OCI-LY7 (cell line): ENCODE measurements at regions not wholly inside any gene's neighbourhood (a gene's known extent, or its start where the extent isn't known, plus 50 kb on each side); places are given as distances from the start of the nearest gene placed in this dataset.

ENCODE experiments used
- BruUV-seq: library from RNA; stranded (reverse); fragments of 400-500 nt; replicated peaks from 2 replicates; lab custom pipeline; 2021; lab: Mats Ljungman, UMichigan
- CTCF ChIA-PET: fragments of 300-600 bp; sonication (Branson Sonifier 250); formaldehyde crosslinking; loops from one replicate; lab custom pipeline; 2022; ENCODE audit warnings: antibody characterized with exemption; ENCODE audit not compliant: unreplicated experiment; lab: Charles Lee
- POLR2A ChIA-PET: fragments of 300-600 bp; sonication (Branson Sonifier 250); formaldehyde crosslinking; loops from one replicate; lab custom pipeline; 2022; ENCODE audit warnings: antibody characterized with exemption; lab: Charles Lee
- DNase-seq: peaks from one replicate; pipeline ENCODE4 v3.0.0-alpha.2; 2015; ENCODE audit warnings: low spot score
- H2AFZ ChIP-seq: fragments of 200-600 bp; sonication (generic), shearing (Covaris generic); 2 replicates; pipeline ENCODE4 v1.6.1; 2014; ENCODE audit warnings: mild to moderate bottlenecking, antibody characterized with exemption, low read length, moderate library complexity
- H3K27ac ChIP-seq: fragments of 200-600 bp; sonication (generic); 2 replicates; pipeline ENCODE4 v1.5.1; 2014; ENCODE audit warnings: mixed run types, low read depth, mild to moderate bottlenecking, moderate library complexity, low read length, inconsistent platforms; ENCODE audit not compliant: poor library complexity, severe bottlenecking
- H3K36me3 ChIP-seq: fragments of 200-600 bp; sonication (generic); 2 replicates; pipeline ENCODE4 v1.6.1; 2014; ENCODE audit warnings: mild to moderate bottlenecking, antibody characterized with exemption, low read length, moderate library complexity, mixed read lengths; ENCODE audit not compliant: insufficient read depth
- H3K4me1 ChIP-seq: fragments of 200-600 bp; sonication (generic); 2 replicates; pipeline ENCODE4 v1.5.1; 2014; ENCODE audit warnings: mild to moderate bottlenecking, low read length; ENCODE audit not compliant: insufficient read depth, poor library complexity, severe bottlenecking
- H3K4me2 ChIP-seq: fragments of 200-600 bp; sonication (generic); 2 replicates; pipeline ENCODE4 v1.6.1; 2014; ENCODE audit warnings: mild to moderate bottlenecking, low read length
- H3K4me3 ChIP-seq: fragments of 200-600 bp; sonication (generic); 2 replicates; pipeline ENCODE4 v1.5.1; 2014; ENCODE audit warnings: mild to moderate bottlenecking, low read depth, low read length; ENCODE audit not compliant: poor library complexity, severe bottlenecking
- H3K79me2 ChIP-seq: fragments of 200-600 bp; sonication (generic); 2 replicates; pipeline ENCODE4 v1.6.1; 2016; ENCODE audit warnings: low read depth, mild to moderate bottlenecking, low read length, moderate library complexity, mixed read lengths; ENCODE audit not compliant: insufficient read depth
- H3K9me2 ChIP-seq: fragments of 200-600 bp; sonication (generic); 2 replicates; pipeline ENCODE4 v1.6.1; 2016; ENCODE audit warnings: mild to moderate bottlenecking, low read length, mixed read lengths; ENCODE audit not compliant: insufficient read depth
- H3K9me3 ChIP-seq: fragments of 200-600 bp; sonication (generic); 2 replicates; pipeline ENCODE4 v1.6.1; 2014; ENCODE audit warnings: mild to moderate bottlenecking, mixed run types, low read length, mixed read lengths
- H4K20me1 ChIP-seq: fragments of 200-600 bp; sonication (generic); 2 replicates; pipeline ENCODE4 v1.6.1; 2014; ENCODE audit warnings: mild to moderate bottlenecking, antibody characterized with exemption, low read length, moderate library complexity, mixed read lengths; ENCODE audit not compliant: insufficient read depth
- EZH2phosphoT487 ChIP-seq: fragments of 200-600 bp; sonication (generic); IDR thresholded peaks from 2 replicates; pipeline ENCODE4 v1.6.1; 2018; ENCODE audit warnings: low read depth, borderline replicate concordance, mild to moderate bottlenecking, mixed run types, antibody characterized with exemption, low read length, moderate library complexity, mixed read lengths
- intact Hi-C: fragments of 100-400 bp; cut with micrococcal nuclease; formaldehyde crosslinking; loops from one replicate; pipeline ENCODE4 v1.10.0; 2022; ENCODE audit not compliant: unreplicated experiment
- TF ChIP-seq, protein P1 (sequence below): fragments of 200-600 bp; sonication (generic); conservative IDR thresholded peaks from 2 replicates; pipeline ENCODE4 v1.5.1; 2014; ENCODE audit warnings: mild to moderate bottlenecking, antibody characterized with exemption, low read length, moderate library complexity, mixed read lengths

DNA sequence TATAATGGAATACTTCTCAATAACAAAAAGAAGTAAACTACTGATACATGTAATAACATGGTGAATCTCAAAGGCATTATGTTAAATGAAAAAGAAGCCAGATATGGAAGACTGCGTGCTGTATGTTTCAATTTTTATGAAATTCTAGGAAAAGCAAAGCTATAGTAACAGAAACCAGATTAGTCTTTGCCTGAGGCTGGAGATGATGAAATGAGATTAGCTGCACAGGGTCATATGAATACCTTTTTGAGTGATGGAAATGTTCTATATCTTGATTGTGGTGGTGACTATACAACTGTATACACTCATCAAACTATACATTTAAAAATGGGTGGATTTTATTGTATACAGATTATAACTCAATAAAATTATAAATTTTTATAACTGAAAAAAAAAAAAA, 113.5 kb downstream of the TMEM30B start:
- Histone ChIP-seq H3K4me1 (no peaks in the 10 kb centered on the region), H3K36me3 (no peaks in the 10 kb centered on the region), H3K4me3 (no peak overlapping the region), H3K9me3 (no peaks in the 10 kb centered on the region), H3K9me2 (no peaks in the 10 kb centered on the region), H3K4me2 (no peak overlapping the region), H4K20me1 (no peaks in the 10 kb centered on the region), H2AFZ (no peak overlapping the region), H3K79me2 (no peaks in the 10 kb centered on the region), H3K27ac (no peak overlapping the region)
- no TSS peak for BruUV-seq
- intact Hi-C loops, result no loop called here
- ChIA-PET CTCF (no interaction called here), POLR2A (interaction anchor here (0.7 to 0.8 kb wide), 2 partner anchors 11 to 676 kb away, joined by 3 to 4 read pairs; no protein-coding TSS in a partner anchor)
- DNase-seq, result no peak
- TF ChIP-seq, protein P1, sequence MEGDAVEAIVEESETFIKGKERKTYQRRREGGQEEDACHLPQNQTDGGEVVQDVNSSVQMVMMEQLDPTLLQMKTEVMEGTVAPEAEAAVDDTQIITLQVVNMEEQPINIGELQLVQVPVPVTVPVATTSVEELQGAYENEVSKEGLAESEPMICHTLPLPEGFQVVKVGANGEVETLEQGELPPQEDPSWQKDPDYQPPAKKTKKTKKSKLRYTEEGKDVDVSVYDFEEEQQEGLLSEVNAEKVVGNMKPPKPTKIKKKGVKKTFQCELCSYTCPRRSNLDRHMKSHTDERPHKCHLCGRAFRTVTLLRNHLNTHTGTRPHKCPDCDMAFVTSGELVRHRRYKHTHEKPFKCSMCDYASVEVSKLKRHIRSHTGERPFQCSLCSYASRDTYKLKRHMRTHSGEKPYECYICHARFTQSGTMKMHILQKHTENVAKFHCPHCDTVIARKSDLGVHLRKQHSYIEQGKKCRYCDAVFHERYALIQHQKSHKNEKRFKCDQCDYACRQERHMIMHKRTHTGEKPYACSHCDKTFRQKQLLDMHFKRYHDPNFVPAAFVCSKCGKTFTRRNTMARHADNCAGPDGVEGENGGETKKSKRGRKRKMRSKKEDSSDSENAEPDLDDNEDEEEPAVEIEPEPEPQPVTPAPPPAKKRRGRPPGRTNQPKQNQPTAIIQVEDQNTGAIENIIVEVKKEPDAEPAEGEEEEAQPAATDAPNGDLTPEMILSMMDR, result no peak
- no peak for TF ChIP-seq EZH2phosphoT487

DNA sequence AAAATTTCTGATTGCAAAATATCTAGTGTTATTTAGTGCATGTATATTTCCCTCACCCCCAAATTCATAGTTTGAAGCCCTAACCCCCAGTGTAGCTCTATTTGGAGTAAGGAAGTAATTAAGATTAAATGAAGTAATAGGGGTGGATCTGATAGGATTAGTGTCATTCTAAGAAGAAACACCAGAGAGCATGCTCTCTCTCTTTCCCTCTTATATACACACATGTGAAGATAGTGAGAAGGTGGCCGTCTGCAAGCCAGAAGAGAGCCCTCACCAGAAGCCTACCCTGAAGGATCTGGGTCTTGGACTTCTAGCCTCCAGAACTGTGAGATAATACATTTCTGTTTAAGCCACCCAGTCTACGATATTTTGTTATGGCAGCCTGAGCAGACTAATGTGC, 120.3 kb downstream of the TMEM30B start:
- ChIA-PET CTCF (no interaction called here), POLR2A (no interaction called here)
- Histone ChIP-seq H3K9me2 (no peaks in the 10 kb centered on the region), H4K20me1 (no peaks in the 10 kb centered on the region), H3K4me2 (no peak overlapping the region), H2AFZ (no peak overlapping the region), H3K4me1 (no peaks in the 10 kb centered on the region), H3K9me3 (no peaks in the 10 kb centered on the region), H3K79me2 (no peaks in the 10 kb centered on the region), H3K4me3 (no peak overlapping the region), H3K27ac (no peak overlapping the region), H3K36me3 (no peaks in the 10 kb centered on the region)
- intact Hi-C loops, result no loop called here
- BruUV-seq, result no TSS peak
- no peak for DNase-seq
- TF ChIP-seq, protein P1, result no peak
- TF ChIP-seq EZH2phosphoT487, result no peak

DNA sequence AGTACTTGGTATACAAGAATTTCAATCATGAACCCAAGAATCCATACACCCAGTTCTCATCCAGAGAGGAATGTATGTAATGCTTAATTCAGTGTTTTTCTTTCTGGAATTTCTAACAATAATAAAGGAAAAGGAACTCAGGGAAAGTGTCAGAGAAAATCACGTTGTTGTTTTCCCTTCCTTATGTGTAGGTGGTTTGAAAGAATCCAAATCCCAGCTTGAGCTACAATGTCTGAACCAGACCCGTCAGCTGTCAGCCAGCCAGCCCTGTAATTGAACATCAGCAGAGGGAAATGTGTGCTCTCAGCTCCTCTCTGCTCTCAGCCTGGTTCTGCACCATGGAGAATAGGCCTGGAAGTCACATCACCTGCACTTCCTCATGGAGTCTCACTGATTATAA, 126.5 kb downstream of the TMEM30B start:
- intact Hi-C loops, result no loop called here
- Histone ChIP-seq H3K79me2 (no peaks in the 10 kb centered on the region), H3K9me2 (no peaks in the 10 kb centered on the region), H4K20me1 (no peaks in the 10 kb centered on the region), H3K4me3 (no peak overlapping the region), H3K4me2 (no peak overlapping the region), H3K36me3 (no peaks in the 10 kb centered on the region), H3K9me3 (no peaks in the 10 kb centered on the region), H2AFZ (no peak overlapping the region), H3K4me1 (no peaks in the 10 kb centered on the region), H3K27ac (no peak overlapping the region)
- ChIA-PET CTCF (no interaction called here), POLR2A (interaction anchor here (0.9 kb wide), 1 partner anchor 26 kb away, joined by 3 read pairs; no protein-coding TSS in a partner anchor)
- BruUV-seq, result no TSS peak
- no peak for DNase-seq
- TF ChIP-seq, protein P1, result no peak
- TF ChIP-seq EZH2phosphoT487, result no peak
